Hematopoietic multipotent progenitor cell treated with erythropoietin and hydrocortisone succinate and interleukin-3 and kit ligand, for 4 days (in vitro differentiated cells): ENCODE measurements at regions not wholly inside any gene's neighbourhood (a gene's known extent, or its start where the extent isn't known, plus 50 kb on each side); places are given as distances from the start of the nearest gene placed in this dataset.
"Not testable (repeated sequence)": the region's sequence is repeated elsewhere in the genome, so short reads cannot be mapped to it uniquely, and the experiment has no call there.

Experiments used
- DNase-seq: peaks from one replicate; pipeline ENCODE4 v3.0.0-alpha.2; 2015

DNA sequence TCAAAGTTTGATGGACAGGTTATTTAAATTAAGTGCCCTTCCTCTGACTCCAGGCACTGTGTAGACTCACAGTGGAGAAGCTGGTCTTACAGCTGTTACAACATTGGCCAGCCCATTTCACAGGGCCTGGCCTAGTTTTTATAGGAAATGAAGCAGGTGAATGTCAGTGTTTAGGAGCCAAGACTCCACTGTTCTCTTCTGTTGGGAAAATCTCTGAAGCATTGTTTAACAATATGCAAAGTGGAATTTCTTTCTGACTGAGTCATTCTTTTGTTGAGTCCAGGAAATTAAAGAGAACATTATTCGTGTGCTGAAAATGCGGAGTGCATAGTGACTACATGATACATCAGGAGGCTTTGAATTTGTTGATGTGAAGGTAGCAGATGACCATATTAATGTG lies 64.7 kb downstream of the ARRDC4 start:
- no peak for DNase-seq

DNA sequence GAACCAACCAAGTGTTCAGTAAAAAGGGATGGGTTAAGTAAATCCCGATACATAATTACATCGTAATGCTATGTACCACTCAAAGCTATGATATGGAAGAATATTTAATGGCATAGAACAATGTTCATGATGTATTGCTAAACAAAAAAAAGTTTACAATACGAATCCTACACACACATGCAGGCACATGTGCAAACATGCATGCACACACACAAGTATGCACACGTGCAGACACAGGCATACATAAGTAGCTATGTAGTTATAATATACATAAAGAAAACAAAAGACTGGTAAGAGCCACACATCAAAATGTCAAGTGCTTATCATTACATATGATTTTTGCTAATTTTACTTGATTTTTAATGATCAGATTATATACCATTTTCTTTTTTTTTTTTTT lies 74.2 kb downstream of the ARRDC4 start:
- DNase-seq = no peak

DNA sequence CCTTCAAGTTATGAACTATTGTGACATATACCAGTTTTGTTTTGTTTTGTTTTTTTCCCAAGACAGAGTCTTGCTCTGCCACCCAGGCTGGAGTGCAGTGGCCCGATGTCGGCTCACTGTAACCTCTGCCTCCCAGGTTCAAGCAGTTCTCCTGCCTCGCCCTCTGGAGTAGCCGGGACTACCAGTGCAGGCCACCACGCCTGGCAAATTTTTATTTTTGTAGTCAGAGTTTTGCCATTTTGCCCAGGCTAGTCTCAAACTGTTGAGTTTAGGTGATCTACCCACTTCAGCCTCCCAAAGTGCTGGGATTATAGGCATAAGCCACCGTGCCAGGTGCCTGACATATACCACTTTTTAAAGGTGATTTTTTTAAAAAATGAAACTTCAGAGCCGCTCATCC lies 74.6 kb downstream of the ARRDC4 start:
- no peak for DNase-seq

DNA sequence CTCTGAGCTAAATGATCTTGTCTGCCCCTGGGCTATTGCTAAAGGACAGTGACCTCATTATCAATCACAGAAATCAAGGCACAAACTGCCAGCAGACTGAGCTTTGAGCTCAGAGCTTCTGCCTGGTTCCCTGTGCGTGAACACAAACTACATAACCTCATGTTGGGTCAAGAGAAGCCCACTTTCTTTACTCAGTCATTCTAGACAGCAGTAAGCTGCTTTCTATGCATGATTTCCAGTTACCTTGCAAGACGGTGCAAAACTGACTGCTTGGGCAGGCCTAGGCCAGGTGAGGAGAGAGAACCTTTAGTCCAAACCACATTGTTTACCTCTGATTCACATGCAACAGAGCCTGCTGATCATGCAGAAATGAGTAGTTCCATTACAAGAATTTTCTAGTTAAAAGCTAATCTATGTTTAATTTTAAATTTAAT lies 75.1 kb downstream of the ARRDC4 start:
- DNase-seq = no peak

DNA sequence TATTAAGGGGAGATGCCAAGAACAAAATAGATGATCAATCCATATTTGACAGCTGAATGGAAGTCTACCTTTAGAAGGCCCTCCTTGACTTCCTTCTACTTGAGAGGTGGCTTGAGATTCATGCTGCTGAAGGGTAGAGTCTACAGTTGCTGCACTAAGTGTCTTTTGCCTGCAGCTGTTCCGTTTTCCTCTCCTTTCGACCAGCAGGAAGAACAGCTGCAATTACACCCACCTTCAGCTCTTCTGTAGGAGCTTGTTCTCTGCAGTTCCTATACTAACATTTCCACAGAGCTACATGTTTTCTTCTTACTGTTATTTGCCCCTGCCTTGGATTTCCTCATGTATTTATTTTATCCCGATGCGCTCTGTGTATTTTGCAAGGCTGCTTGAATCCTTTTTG lies 79.1 kb downstream of the ARRDC4 start:
- DNase-seq = no peak

DNA sequence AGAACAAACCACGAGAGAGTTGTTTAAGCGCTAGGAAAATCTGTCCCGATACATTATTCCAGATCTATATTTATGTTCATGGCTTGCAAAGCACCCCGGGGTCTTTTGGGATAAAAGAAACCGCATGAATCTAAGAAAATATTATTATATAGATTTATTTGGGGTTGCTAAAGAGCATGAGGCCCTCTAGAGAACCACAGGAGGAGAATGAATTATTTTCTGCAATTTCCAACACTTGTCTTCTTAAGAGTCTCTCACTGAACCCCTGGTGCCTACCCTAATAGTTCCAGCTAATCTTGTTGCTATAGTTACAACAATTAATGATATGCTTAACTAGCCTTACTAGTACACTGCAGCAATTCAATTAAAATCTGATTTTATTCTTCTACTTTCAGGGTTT lies 79.6 kb downstream of the ARRDC4 start:
- no peak for DNase-seq

DNA sequence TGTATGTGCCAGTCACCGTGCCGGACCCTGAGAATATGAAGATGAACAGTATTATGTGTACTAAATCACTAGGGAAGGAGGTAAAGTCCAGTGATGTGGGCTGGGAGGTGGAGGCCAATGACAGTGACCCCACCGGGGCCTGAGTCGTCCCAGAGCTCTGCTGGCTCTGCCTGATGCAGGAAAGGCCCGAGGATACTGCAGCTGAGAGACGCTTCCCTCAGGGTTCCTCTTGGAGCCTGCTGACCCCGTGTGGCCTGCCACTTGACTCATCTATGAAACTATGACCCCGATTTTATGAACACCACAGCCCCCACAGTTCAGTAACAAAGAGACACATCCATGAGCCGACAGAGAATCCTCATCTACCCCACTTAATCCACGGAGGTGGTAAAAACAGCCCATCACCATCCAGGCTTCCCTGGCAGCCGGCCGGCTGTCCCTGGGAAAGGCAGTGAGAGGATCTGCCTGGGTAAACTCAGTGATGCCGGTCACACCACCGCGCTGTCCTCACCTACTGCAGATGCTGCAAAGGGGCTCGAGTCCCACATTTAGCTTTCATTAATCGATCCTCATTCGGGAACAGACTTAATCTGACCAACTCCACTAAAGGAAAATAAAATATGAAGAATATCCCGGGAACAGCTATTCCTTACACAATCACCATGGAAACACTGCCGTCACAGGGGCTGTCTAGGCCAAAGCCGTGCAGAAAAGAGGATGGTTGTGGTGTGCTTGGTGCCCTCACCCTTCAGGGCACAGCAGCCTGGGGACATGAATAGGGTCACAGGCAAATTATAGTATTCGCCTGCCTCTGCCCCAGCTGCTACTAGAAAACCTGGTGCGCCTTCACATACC lies 82.9 kb downstream of the ARRDC4 start:
- no peak for DNase-seq

DNA sequence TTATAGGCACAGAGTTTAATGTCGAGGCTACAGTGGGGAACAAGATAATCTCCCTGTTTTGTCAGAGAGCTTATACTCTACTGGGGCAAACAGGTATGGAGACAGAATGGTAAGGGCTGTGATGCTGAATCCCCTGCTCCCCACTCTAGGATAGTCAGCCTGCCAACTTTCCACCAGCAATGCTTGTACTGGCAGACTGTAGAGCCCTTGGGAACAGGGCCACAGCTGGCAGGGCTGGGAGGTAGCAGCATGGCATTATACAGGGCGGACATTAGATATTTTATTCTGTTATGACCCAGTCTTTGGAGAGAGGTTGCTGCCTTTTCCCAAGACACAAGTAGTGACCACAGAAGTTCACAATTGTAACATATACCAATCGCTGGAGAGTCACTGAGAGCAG lies 91.2 kb downstream of the ARRDC4 start:
- DNase-seq = no peak

DNA sequence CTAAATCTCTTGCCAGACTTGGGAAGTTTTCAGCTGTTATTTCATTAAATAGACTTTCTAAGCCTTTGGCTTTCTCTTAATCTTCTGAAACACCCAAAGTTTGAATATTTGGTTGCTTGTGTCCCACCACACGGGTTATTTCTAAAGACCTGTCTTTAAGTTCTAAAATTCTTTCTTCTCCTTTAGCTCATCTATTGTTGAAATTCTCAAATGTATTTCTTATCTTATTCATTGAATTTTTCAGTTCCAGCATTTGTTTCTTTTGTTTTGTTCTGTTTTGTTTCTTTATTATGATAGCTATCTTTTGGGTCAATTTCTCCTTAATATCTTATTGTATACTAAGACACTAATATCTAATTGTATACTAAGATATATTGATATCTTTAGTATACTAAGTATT lies 97.0 kb downstream of the ARRDC4 start:
- no peak for DNase-seq

DNA sequence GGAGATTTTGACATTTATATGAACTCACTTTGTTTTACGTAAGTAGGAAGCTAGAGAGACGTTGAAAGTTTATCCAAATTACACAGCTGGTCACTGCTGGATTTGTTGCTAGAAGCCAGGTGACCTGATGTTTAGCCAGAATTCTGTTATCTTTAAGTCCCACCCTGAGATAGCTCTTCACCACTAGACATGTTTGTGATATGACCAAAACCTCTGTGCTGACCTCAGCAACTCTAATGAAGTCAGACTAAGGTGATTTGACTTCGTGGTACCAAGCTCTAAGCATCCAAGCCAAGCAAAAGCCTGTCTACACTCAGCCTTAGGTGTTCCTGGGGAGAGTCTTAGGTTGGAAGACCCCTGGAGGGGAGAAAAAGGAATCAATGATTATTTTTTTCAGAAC lies 102.4 kb downstream of the ARRDC4 start:
- peak; percentile 32 for DNase-seq

DNA sequence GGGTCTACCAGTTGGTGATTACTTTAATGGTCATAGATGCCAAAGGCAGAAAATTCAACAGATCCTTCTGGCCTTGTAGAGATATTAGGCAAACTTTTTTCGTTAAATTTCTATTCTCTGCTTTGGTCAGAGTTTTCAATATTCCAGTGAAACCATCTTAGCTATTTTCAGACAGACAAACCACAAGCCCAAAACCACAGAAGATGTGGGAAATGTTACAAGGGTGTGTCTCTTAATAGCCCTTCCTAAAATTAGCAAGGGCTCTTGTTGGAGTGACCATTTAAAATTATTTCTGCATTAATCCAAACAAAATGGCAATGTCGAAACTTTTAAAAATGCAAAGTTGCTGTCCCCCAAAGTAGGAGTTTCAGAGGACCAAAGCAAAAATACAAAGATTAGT lies 102.8 kb downstream of the ARRDC4 start:
- peak; percentile 25 for DNase-seq

DNA sequence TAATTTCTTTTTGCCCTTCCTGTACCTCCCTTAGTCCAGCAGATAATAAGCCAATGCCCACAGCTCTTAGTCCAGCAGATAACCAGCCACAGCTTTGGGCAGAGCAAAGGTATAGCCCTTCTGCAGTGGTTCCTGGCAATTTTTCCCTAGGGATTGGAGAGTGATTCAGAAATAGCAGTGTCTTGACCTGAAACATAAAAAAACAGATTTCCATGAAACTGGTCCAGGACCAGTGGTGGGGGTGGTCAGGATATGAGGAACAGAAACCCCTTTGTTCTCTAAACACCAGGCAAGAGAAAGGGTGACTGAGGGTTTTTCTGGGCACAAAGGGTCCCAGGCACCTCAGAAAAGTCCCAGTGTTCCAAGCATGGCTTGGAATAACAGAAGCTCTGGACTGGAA lies 103.4 kb downstream of the ARRDC4 start:
- no peak for DNase-seq

DNA sequence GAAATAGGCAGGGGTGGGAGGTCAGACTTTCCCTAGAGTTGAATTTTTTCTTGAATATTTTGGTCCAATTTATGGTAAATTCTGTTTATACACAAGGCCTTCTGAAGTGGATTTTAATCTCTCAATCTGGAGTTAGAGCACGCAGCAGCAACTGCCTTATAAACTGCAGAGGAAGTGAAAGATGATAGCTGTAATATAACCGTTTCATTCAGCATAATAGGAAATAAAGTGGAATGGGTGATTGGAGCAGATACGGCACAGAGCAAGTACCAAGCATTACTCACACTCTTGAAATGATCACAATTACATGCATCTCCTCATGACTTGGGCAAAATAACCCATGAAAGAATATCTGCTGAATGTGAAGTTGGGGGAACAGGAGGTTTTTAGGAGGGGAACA lies 106.8 kb downstream of the ARRDC4 start:
- peak; percentile 67 for DNase-seq

DNA sequence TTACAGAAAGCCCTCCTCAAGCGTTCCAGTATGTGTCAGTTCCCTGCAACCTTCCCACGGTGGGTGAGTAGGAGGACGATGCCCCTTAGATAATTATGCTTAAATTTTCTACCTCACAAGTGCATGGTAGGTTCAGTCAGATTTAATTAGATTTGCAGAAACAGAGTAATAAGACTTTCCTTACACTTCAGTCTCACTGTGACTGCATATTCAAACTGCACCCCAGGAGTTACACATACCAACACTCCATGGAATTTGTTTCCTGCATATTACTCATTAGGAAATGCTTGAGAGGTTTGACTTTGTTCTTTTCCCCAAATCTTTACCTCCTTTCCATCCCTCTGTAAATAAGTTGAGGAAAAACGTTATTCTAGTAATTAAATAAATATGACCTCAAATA lies 108.8 kb downstream of the ARRDC4 start:
- DNase-seq = no peak

DNA sequence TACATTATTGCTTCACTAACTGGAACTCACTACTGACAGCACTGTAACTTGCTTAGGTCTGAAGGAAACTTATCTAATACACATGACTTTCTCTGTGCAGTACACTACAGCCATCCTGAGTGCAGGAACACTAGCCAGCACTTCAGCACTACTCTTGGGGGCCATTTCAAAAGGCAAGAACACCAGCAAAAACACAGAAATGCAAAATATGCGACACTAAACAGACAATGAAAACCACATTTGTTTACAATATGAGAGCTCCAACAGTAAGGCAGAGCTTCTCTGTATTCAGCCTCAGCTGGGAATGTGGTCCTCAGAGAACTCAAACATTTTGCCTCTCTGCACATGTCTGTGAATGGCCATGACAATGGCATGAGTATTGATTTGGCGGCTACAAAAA lies 109.6 kb downstream of the ARRDC4 start:
- no peak for DNase-seq

DNA sequence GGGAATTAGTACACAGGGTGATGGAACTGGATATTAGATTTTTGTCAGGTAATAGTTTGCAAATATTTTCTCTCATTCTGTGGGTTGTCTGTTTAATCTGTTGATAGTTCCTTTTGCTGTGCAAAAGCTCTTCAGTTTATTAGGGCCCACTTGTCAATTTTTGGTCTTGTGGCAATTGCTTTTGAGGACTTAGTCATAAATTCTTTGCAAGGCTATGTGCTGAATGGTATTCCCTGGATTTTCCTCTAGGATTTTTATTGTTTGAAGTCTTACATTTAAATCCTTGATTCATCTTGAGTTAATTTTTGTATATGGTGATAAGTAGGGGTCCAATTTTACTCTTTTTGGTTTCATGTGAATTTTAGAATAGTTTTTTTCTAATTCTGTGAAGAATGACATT lies 111.3 kb downstream of the ARRDC4 start:
- no peak for DNase-seq

DNA sequence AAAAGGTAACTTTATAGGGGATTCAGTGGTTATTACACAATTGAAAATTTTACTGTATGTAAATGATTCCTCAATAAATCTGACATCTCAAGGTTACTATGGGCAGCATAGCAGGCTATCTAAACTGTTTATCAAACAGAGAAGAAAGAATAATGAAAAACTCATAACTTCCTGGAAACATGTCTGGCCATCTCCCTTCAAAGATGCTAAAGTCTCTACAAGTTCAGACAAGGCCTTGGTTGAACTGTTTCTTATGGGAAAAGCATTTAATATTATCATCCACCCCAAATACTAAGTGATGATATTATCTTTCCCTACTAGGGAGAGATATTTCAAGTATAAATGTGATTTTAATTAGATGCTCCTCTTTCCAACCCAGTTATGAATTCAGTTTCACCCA lies 114.9 kb downstream of the ARRDC4 start:
- no peak for DNase-seq

DNA sequence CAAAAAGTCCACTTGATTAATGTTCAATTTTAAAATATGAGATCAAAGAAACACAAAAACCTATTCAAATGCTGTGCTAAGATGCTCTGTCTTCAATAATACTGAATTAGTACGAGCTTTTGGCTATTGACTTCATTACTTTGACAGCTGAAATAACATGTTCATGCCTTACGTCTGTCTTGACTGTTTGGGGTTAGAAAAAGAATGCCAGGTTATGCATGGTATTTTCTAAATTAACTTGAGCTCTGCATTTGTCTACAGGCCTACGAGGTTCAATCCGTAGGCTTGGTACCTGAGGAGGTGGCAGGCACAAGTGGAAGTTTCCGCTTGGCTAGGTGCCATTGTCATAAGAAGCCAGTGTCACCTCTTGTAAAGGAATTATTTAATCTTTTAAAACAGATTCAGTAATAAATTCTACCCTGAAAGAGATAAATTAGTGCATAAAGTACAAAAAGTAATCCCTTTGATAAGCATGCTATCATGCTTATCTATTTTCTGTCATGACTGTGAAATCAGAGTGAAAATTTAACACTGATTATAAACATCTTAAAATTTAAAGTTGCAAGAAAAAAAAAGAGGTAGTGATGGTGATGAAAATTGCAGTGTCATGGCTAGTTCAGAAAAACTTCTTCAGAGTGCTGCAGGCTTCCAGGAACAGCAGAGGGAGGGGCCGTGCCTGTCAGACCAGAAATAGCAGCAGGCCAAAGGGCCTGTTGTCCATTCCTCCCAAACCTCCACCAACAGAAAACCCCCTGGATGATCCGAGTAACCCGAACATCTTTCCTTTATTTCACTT lies 115.7 kb downstream of the ARRDC4 start:
- DNase-seq = peak; percentile 88

DNA sequence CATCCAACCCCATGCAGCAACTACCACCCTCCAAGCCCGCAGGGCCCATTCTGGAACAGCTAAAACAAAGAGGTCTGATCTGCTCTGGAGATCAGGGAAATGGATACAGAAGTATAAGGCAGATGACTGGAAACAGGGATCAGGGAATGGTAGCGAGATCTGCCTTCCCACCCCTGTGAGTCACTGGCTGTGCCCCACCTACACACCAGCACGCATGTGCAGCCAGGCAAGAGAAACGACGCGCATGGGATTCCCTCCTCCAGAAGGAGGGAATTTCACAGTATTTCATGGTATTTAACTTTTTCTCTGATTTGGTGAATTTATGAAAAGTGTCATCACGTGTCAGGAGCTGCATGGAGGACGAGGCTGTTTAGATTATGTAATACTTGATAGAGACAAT lies 116.7 kb downstream of the ARRDC4 start:
- DNase-seq = no peak

DNA sequence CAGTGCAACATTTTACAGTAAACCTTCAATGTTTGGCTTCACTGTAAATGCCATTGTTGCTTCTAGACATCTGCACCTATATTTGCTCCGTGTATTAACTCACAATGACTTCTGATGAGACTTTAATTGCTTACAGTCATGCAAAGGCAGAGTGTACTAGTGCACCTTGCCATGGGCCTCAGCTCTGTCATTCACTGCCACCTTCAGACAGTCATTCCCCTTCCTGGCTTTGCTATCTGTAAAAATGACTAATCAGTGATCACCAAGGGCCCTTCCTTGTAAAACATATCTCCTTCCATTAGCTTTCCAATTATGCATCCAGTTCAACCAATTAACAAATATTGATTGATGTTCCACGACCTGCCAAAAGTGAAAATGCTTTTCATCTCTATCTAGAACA lies 120.3 kb downstream of the ARRDC4 start:
- no peak for DNase-seq

DNA sequence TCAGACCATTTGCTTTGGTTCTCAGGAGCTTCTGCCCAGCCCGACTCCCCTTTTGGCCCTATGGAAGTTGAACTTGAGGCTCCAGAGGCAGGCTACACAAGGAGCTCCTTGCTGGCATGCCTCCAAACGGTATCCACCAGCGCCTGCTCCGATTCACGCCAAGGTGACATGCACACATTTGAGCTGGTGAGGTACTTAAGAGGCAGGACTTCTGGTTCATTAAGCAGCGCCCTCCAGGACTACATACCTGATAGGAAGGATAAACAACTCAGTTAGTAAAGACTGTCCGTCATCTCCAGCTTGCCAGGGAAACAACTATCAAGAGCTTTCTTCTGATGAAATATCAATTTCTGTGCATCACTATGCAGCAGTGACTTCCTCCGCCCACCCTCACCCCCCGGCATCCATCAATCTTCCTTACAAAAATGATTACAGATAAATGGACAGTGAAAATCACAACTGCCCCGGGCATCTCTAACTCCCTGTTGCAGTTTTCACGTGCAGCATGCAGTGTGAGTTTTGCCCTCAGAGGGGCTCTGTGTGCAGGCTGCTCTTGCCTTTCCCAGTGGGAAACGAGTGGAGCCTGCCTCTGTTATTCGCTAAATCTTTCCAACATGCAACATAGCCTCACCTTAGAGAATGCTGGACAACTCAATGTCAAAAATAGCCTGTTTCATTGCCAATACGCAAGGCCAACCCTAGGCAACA lies 122.9 kb downstream of the ARRDC4 start:
- DNase-seq = no peak

DNA sequence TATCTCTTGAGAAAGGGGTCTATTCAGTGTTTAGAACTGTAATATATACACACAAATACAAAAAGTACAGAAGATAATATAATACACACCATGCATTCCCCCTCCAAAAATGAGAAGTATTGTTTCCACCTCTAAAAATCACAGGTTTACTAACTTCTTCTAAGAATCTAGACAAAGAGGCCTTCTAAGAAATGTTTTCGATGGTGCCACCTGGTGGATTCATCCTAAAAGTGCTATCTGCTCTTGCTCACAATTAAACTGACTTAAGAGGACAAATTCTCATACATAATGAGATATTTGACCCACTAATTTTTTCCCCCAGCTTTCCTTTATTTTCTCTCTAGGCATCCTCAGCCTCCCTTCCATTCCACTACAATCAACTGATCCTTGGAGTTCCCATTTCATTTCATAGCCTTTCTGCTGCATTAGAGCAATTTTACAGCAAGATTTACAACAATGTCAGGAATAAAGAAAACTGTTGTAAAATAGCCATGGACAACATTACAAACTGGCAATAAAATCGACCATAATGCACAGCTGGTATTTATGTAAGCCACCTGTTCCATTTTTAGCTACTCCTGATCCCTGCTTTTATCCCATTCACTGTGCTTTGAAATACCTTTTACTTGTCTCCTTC lies 124.6 kb downstream of the ARRDC4 start:
- DNase-seq = peak; percentile 89

DNA sequence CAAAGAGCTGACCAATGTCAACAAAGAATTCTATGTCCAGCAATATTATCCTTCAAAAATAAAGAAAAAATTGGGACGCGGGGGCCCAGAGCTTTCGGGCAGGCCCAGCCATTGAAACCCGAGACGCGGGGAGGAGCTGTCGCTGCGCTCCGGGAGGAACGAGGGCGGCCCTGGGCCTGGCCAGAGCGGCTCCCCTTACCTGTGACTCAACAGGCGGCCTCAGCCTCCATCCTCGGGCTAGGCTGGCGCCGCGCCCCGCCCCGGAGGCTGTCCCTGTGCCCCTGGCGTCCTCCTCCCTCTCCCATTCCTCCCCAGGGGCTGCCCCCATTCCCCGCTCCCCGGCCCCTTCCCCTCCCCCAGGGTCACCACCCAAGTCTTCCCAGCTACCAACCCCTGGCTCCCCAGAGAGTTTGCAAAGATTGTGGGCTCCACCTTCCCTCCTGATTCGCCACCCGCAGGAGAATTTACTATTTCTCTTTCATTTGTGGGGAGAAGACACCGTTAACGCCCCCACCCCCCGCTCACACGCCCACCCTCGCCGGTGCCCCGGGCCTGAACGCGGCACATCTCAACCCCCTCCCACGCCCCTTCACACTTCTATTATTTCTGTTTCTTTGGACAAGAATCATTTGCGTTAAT lies 127.9 kb downstream of the ARRDC4 start:
- not testable (repeated sequence) for DNase-seq
